K562 (cell line): ENCODE measurements at regions not wholly inside any gene's neighbourhood (a gene's known extent, or its start where the extent isn't known, plus 50 kb on each side); places are given as distances from the start of the nearest gene placed in this dataset.
A peak's percentile ranks its signal among the peaks of the same experiment; 100 is the strongest.

Experiments used
- ATF7 ChIP-seq: fragments of 450-650 bp; IDR thresholded peaks from 2 replicates; pipeline ENCODE4 v1.7.1; 2014; ENCODE audit warnings: mild to moderate bottlenecking, moderate library complexity
- BRF2 ChIP-seq: IDR thresholded peaks from 3 replicates; pipeline ENCODE4 v1.6.1; 2011; ENCODE audit warnings: borderline replicate concordance, mild to moderate bottlenecking; ENCODE audit not compliant: insufficient read length, insufficient read depth
- CBX1 ChIP-seq: sonication (generic); IDR thresholded peaks from 2 replicates; pipeline ENCODE4 v1.6.1; 2016; ENCODE audit warnings: antibody characterized with exemption, low read depth, mild to moderate bottlenecking
- DDX20 ChIP-seq: fragments of 450-650 bp; IDR thresholded peaks from 2 replicates; pipeline ENCODE4 v1.6.1; 2016; ENCODE audit warnings: missing genetic modification characterization, low read depth, mild to moderate bottlenecking, missing compliant biosample characterization, moderate library complexity
- EP300 ChIP-seq: IDR thresholded peaks from 2 replicates; pipeline ENCODE4 v1.6.1; 2012; ENCODE audit warnings: low read length, improper control_type of control experiment
- FIP1L1 ChIP-seq: fragments of 200-400 bp; formaldehyde crosslinking; IDR thresholded peaks from 2 replicates; pipeline ENCODE4 v1.6.1; 2018; ENCODE audit warnings: mild to moderate bottlenecking, low read depth, low read length; ENCODE audit not compliant: poor library complexity, severe bottlenecking
- FOXO4 ChIP-seq: fragments of 450-650 bp; formaldehyde crosslinking; IDR thresholded peaks from 2 replicates; pipeline ENCODE4 v1.4.0; 2020; ENCODE audit warnings: mild to moderate bottlenecking, moderate library complexity
- GATAD2A ChIP-seq: fragments of 450-650 bp; IDR thresholded peaks from 2 replicates; pipeline ENCODE4 v1.6.1; 2017
- GTF2E2 ChIP-seq: fragments of 200-800 bp; sonication (Bioruptor generic); IDR thresholded peaks from 2 replicates; pipeline ENCODE4 v1.6.1; 2016; ENCODE audit warnings: missing genetic modification characterization, missing compliant biosample characterization
- HIVEP1 ChIP-seq: fragments of 250-450 bp; sonication (Bioruptor Pico); IDR thresholded peaks from 2 replicates; pipeline ENCODE4 v1.4.0; 2020; ENCODE audit warnings: mild to moderate bottlenecking
- JUN ChIP-seq, 2 experiments: sonication (generic) in 1 of 2; formaldehyde crosslinking in 1 of 2; IDR thresholded peaks; 2 replicates each; pipeline versions ENCODE4 v1.6.1 to v1.8.0; 2012 to 2022; ENCODE audit warnings: borderline replicate concordance in 2 of 2, mild to moderate bottlenecking in 2 of 2, improper control_type of control experiment in 1 of 2, low read depth in 1 of 2, low read length in 1 of 2, missing genetic modification reagents in 1 of 2
- MTF1 ChIP-seq: fragments of 250-450 bp; sonication (Bioruptor Pico); IDR thresholded peaks from 2 replicates; pipeline ENCODE4 v1.9.0; 2021; ENCODE audit warnings: moderate library complexity, mild to moderate bottlenecking, inconsistent platforms, borderline replicate concordance
- POLR2B ChIP-seq: fragments of 450-650 bp; IDR thresholded peaks from 2 replicates; pipeline ENCODE4 v1.6.1; 2018; ENCODE audit warnings: low read depth; ENCODE audit not compliant: partially characterized antibody
- SETDB1 ChIP-seq: IDR thresholded peaks from one replicate; pipeline ENCODE4 v1.6.1; 2012; ENCODE audit warnings: low read length, control low read depth, inconsistent platforms
- SNIP1 ChIP-seq: fragments of 450-650 bp; IDR thresholded peaks from 2 replicates; pipeline ENCODE4 v1.7.1; 2017; ENCODE audit warnings: low read depth, mild to moderate bottlenecking
- STAT6 ChIP-seq: sonication (generic); formaldehyde crosslinking; IDR thresholded peaks from 2 replicates; pipeline ENCODE4 v1.8.1; 2023; ENCODE audit warnings: mild to moderate bottlenecking, missing genetic modification reagents
- SUPT5H ChIP-seq: fragments of 450-650 bp; IDR thresholded peaks from 2 replicates; pipeline ENCODE4 v1.6.1; 2016
- TRIM24 ChIP-seq, 2 experiments: fragments of 450-650 bp; IDR thresholded peaks; 2 replicates each; pipeline ENCODE4 v1.6.1; 2016
- ZBTB17 ChIP-seq: fragments of 450-650 bp; formaldehyde crosslinking; IDR thresholded peaks from 2 replicates; pipeline ENCODE4 v1.4.0; 2020; ENCODE audit warnings: mild to moderate bottlenecking
- ZBTB7A ChIP-seq: IDR thresholded peaks from 2 replicates; pipeline ENCODE4 v1.6.1; 2011; ENCODE audit warnings: low read depth, mild to moderate bottlenecking, low read length, moderate library complexity, borderline replicate concordance; ENCODE audit not compliant: control insufficient read depth
- ZNF143 ChIP-seq: sonication (generic); formaldehyde crosslinking; IDR thresholded peaks from 2 replicates; pipeline ENCODE4 v1.9.0; 2022; ENCODE audit warnings: mild to moderate bottlenecking, missing genetic modification reagents
- ZNF449 ChIP-seq: fragments of 250-450 bp; sonication (Bioruptor Pico); IDR thresholded peaks from 2 replicates; pipeline ENCODE4 v1.8.0; 2022; ENCODE audit warnings: moderate library complexity, mild to moderate bottlenecking, inconsistent platforms

GRCh38 chr7:21365866-21366624 is 61.8 kb upstream of the SP4 start (continued):
- no peak for TF ChIP-seq FIP1L1
- no peak for TF ChIP-seq POLR2B
- TF ChIP-seq FOXO4: no peak
- TF ChIP-seq GATAD2A: no peak
- TF ChIP-seq SETDB1: no peak
- TF ChIP-seq ZBTB17 (CRISPR knock-in tag): no peak
- no peak for TF ChIP-seq SNIP1
- TF ChIP-seq JUN (IDR thresholded peaks at IDR 0.05; ENCODE audit: borderline replicate concordance, low read depth, low read length): 0 out of 2 replicates have a peak, but pooled peaks have one; percentile 52
- no peak for TF ChIP-seq JUN (CRISPR knock-in tag; IDR thresholded peaks at IDR 0.05; ENCODE audit: borderline replicate concordance)
- no peak for TF ChIP-seq HIVEP1 (CRISPR knock-in tag)
- TF ChIP-seq ATF7: peak; percentile 56; the same call in 1 of the 2 replicates
- no peak for TF ChIP-seq CBX1
- no peak for TF ChIP-seq BRF2
- no peak for TF ChIP-seq MTF1 (CRISPR knock-in tag)
- TF ChIP-seq TRIM24 (IDR thresholded peaks at IDR 0.05): peak in 1 of 2 experiments; percentile 68; a peak in 1 of 4 replicates
- no peak for TF ChIP-seq DDX20
- no peak for TF ChIP-seq GTF2E2 (tag)
- no peak for TF ChIP-seq ZNF449
- no peak for TF ChIP-seq ZNF143 (CRISPR knock-in tag)
- TF ChIP-seq STAT6 (CRISPR knock-in tag): no peak
- TF ChIP-seq EP300: 0 out of 2 replicates have a peak, but pooled peaks have one; percentile 17
- no peak for TF ChIP-seq SUPT5H
- TF ChIP-seq ZBTB7A: no peak
